ENCODE measurements at regions not wholly inside any gene's neighbourhood (a gene's known extent, or its start where the extent isn't known, plus 50 kb on each side); places are given as distances from the start of the nearest gene placed in this dataset.

DNA sequence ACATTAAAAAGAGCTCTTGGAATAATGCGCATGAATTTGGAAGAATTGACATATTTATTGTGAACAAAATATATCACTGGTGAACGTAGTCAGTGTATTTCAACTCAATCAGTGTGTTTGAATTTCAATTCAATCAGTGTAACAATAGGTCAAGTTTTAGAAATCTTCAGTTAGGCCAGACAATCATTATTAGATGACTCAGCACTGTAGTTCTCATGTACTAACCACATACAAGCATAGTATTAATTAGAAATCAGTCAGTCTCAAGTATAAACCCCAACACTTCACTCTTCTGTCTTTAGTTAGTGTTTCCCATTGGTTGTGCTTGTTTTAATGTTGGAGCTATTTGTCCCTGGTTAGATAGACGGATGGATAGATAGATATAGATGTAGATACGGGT lies 1247.9 kb downstream of the NXPH1 start:
- TF ChIP-seq, protein P1, sequence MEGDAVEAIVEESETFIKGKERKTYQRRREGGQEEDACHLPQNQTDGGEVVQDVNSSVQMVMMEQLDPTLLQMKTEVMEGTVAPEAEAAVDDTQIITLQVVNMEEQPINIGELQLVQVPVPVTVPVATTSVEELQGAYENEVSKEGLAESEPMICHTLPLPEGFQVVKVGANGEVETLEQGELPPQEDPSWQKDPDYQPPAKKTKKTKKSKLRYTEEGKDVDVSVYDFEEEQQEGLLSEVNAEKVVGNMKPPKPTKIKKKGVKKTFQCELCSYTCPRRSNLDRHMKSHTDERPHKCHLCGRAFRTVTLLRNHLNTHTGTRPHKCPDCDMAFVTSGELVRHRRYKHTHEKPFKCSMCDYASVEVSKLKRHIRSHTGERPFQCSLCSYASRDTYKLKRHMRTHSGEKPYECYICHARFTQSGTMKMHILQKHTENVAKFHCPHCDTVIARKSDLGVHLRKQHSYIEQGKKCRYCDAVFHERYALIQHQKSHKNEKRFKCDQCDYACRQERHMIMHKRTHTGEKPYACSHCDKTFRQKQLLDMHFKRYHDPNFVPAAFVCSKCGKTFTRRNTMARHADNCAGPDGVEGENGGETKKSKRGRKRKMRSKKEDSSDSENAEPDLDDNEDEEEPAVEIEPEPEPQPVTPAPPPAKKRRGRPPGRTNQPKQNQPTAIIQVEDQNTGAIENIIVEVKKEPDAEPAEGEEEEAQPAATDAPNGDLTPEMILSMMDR (IDR thresholded peaks at IDR 0.05), result no peak
- no peak for TF ChIP-seq POLR2A (IDR thresholded peaks at IDR 0.05)

Measured in testis (tissue), 2 donors.